ENCODE measurements at regions not wholly inside any gene's neighbourhood (a gene's known extent, or its start where the extent isn't known, plus 50 kb on each side); places are given as distances from the start of the nearest gene placed in this dataset.

DNA sequence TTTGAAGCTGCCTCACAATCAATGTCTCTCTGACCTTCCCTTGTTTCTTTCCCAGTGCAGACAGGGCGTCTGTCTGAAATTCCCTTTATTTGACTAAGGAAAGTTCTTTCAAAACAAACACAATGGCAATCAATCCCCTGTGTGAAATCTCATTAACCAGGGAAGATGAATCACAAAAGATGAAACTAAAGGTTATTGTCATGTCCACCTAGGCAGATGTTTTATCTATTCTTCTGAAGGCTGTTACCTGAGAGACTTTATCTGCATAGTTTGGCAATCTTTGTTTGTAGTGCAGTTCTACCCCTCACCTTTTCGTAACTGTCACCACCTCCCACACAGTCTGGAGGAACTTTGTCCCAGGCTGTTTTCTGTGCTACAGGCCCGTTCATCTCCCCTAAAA lies 217.5 kb upstream of the RIOK2 start:
- DNase-seq (ENCODE audit: low read depth in 2 of 2) = no peak

DNA sequence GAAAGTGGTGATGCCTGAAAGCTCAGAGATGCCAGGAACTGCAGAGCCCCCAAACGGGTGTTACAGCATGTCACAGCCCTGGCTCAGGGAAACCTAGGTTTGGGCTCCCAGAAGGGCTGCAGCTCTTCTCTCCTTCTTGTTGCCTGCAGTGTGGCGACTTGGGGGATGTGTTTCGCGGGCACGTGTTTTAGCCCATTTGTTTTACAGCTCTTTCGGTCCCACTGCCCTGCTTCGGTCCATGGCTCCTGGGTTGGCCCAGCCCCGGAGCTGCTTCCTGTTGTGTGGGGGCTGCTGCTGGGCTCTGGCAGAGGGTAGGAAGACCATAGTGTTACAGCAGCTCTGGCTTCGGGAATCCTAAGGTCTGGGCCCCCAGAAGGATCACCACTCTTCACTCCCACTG lies 222.9 kb upstream of the RIOK2 start:
- DNase-seq (ENCODE audit: low read depth in 2 of 2) = no peak

DNA sequence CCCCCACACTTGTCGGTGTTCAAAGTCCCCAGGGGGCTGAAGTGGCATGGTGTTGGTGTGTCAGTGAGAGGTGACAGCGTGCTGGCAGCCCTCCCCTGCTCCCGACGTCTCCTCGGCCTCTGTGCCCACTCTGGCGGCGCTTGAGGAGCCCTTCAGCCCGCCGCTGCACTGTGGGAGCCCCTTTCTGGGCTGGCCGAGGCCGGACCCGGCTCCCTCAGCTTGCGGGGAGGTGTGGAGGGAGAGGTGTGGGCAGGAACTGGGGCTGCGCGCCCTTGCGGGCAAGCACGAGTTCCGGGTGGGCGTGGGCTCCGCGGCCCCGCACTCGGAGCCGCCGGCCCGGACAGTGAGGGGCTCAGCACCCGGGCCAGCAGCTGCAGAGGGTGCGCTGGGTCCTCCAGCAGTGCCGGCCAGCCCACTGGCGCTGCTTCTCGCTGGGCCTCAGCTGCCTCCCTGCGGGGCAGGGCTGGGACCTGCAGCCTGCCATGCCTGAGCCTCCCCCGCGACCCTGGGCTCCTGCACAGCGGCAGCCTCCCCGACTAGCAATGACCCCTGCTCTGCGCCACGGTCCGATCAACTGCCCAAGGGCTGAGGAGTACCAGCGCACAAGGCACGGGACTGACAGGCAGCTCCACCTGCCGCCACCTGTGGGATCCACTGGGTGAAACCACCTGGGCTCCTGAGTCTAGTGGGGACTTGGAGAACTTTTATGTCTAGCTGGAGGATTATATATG lies 224.1 kb upstream of the RIOK2 start:
- DNase-seq (ENCODE audit: low read depth in 2 of 2) = no peak

DNA sequence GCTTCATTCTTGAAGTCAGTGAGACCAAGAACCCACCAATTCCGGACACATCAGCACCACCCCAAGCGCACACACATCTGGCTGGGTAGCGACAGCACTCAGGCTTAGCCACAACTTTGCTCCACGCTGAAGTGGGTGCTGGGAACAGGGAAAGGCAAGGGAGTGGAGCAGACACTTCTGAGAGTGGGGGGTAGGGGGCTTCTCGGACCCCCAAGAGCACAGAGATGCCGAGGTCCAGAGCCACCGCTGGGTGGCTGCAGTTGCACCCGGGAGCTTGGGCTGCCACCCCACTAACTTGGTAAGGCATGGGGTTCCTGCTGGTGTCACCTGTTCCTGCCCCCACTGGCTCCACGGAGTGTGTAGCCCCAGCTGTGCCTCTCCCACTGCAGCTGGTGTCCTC lies 225.3 kb upstream of the RIOK2 start:
- DNase-seq (ENCODE audit: low read depth in 2 of 2) = no peak

DNA sequence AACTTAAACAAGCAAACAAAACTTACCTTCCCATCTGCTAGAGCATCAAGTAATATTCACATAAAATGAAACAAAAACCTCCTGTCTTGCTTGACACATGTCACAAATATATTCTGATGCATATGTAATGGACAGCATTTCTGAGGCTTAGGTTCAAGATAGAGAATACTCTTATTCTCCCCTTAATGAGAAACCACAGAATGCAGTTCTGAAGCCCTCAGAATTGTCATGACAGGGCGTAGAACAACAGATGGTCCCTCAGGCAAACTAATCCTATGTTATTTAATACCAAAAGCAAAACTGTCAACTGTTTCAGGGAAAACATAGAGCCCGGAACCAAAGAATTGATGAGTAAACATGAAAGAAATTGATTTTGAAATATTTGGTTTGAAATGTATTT lies 229.9 kb upstream of the RIOK2 start:
- no peak for DNase-seq (ENCODE audit: low read depth in 2 of 2)

DNA sequence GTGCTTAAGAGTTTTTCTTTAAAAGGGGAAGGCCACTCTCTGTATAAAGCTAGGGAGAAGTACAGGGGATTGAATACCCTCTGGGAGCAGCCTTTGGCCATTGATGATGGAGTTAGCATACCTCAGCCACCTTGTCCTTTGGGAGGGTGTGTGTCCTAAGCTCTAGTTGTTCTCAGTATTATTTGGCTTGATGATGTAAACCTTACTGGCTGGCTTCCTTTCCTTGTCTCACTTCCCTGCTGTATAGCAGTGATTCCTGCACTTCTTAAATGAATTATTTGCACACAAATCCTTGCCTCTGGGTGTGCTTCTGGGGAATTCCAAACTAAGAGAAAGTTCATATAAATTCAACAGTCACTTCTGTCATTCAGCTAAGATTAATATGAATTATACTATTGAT lies 234.9 kb upstream of the RIOK2 start:
- no peak for DNase-seq (ENCODE audit: low read depth in 2 of 2)

DNA sequence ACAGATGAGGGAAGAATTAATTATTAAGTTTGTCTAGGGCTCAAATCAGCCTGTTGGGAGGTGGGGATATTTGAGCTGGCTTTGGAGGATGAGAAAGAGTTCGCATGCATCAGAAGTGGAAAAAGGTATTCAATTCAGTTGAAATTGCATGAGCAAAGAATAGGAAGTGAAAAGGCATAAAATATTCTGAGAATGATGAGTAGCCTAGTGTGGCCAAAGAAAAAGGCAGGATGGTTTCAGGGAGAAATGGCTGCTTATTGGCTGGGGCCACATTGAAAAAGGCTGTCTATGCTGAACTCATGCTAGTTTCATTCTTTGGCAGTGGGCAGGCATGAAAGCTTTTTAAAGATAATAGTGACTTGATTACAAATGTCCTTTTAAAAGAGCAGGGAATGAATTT lies 235.4 kb upstream of the RIOK2 start:
- no peak for DNase-seq (ENCODE audit: low read depth in 2 of 2)

DNA sequence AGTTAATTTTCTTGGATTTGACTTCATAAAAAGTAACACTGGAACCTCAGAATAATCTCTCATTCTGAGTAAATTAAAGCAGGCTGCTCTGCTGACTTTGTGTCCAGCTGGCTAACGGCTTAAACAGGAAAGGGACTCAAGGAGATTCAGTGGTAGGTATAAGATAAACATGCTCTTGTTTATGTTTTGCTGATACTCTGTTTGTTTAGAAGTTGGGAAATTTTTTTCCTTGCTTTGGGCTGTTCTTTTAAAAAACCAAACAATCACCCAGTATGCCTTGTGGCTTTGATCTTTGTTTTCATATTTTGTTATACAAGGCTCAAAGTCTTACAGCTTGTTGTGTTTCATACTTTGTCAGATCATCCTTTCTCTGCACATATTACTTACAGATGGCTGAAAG lies 237.6 kb upstream of the RIOK2 start:
- no peak for DNase-seq (ENCODE audit: low read depth in 2 of 2)

DNA sequence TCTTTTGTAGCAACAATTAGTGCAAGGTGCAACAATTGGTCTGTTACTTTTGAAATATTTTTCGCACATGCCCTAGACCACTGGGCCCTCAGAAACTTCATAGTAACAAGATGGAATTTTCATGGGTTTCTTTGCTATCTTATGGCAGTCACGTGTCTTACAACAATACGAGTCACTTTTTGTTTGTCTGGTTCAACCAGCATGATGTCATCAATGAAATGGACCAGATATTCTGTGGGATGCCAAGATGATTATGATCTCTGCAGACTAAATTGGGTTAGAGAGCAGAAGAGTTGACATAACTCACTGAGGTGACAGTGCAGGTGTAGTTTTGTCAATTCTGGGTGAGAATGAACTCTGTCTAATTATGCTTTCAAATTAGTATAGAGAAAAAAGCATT lies 239.6 kb upstream of the RIOK2 start:
- no peak for DNase-seq (ENCODE audit: low read depth in 2 of 2)

DNA sequence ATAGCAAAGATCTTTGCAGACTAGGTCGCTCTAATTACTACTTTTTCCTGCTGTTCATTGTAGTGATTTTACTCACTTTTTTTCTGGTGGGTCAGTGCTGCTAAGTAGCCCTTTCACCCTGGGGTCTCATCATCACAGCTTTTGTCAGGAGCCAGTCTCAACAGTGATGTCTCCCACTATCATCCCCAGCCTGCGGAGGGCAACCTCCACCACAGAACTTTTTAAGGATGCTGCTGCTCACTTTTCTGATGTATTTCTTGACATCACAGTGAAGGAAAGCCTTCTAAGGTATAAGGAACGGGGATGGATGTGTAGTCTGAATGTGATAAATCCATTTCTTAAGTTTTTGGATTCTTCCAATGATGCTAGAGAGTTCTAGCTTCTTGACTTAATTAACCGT lies 242.5 kb upstream of the RIOK2 start:
- no peak for DNase-seq (ENCODE audit: low read depth in 2 of 2)

DNA sequence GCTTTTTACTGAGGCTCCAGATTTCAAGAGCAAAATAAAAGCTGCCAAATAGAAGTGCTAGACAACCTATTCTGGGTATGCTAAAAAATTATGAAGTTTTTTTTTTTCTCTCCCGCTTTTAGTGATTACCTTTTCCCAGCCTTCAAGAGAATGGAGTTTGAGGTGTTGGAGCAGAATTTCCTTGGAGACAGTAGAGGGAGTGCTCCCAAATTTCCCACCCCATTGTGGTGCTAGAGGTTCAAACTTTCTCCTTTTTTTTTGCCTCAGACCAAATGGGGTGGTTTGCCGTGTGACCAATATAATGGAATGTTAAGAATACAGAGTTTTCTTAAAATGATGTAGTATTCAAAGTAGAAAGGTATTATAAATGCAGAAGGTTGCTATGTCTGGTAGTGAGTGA lies 244.2 kb upstream of the RIOK2 start:
- DNase-seq (ENCODE audit: low read depth in 2 of 2) = no peak

DNA sequence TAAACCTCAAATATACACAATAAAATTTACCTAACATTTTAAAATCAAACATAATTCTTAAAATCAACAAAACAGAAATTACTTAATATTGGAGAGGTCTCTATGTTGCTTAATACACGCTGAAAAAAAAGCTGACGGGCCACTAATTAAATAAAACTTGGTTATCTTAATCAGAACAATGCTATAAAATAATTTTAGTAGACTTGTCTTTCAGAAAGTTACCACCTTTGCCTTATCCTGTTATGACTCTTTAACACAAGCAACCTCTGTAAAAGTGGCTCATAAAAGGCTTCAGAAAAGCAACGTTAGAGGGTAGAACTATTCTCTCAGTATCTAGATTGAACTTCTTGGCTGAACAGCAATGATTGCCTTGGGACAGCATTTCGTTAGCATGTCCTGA lies 251.0 kb upstream of the RIOK2 start:
- no peak for DNase-seq (ENCODE audit: low read depth in 2 of 2)

DNA sequence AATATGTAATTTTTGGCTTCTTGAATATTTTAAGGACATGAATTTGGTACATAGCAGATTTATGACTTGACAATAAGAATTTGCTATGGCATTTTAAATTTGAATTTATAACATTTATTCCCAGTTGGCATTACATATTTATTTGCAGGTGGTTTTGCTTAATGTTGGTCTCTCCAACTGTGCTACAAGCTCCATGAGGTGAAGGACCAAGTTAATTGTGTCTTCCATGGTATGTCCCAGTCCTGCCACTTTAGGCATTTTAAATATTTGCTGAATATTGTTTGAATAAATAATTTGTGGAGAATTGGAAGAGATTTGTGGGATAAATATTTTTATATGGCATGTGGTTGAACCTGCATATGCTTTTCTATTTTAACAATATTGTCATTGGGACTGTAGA lies 253.4 kb upstream of the RIOK2 start:
- no peak for DNase-seq (ENCODE audit: low read depth in 2 of 2)

DNA sequence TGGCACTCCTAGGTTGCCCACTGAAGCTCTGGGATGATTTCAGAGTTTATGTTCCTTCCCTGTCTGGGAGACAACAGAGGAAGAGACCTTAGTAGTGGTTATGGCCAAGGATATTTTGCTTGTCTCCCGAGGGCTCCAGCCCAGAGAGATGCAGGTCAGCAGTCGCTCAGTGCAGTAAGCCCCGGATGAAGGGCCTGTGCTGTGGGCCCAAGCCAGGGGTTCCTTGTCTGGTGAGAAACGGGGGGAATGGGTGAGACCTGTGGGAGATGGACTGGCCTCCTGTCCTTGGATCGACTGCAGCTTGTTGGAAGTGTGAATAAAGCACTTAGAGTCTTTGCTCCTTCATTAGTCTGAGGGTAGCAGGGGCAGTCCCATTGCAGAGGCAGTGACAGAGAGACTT lies 260.7 kb upstream of the RIOK2 start:
- no peak for DNase-seq (ENCODE audit: low read depth in 2 of 2)

DNA sequence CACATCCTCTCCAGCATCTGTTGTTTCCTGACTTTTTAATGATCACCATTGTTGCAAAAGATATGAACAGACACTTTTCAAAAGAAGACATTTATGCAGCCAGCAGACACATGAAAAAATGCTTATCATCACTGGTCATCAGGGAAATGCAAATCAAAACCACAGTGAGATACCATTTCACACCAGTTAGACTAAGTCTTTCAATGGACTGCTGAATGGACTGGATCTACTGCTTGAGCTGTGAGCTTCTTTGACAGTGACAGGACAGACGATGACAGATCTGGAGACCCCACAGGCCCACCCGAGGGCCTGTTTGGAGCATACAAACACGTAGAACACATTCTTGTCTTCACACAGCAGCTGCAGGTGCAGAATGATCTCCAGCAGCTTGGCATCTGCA lies 266.1 kb upstream of the RIOK2 start:
- no peak for DNase-seq (ENCODE audit: low read depth in 2 of 2)

DNA sequence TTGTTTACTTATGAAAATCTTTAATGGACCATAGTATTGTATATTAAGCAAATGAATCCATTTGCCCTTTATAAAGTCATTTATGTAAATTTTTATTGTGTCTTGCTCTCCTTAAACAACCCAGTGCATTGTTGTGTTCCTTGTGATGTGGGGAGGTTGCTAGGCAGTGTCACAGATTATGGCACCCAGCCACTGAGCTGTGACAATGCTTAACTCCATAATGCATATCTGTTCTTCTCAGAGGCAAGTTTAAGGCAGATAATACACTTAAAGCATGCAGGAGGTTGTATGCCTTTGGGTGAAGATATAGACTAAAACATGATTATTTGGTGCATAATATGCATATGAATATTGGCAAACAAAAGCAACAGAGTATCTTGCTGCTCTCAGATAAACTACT lies 269.6 kb upstream of the RIOK2 start:
- no peak for DNase-seq (ENCODE audit: low read depth in 2 of 2)

DNA sequence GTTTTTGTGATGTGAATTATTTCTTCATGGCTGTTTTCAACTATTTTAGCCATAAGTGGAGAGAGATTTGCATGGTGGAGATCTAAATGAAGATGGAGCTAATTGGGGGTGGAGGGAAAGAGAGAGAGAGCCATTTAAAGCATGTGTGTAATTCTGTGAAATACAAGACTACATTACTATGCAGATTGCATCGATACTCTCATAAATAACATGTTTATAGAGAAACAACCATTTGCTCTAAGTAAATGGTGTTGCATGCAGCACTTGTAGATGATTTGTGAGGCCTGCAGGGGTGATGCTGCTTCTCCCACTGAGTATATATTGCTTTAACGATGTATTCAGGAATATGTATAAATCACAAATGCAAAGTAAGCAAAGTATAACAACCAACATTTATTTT lies 270.2 kb upstream of the RIOK2 start:
- DNase-seq (ENCODE audit: low read depth in 2 of 2) = no peak

DNA sequence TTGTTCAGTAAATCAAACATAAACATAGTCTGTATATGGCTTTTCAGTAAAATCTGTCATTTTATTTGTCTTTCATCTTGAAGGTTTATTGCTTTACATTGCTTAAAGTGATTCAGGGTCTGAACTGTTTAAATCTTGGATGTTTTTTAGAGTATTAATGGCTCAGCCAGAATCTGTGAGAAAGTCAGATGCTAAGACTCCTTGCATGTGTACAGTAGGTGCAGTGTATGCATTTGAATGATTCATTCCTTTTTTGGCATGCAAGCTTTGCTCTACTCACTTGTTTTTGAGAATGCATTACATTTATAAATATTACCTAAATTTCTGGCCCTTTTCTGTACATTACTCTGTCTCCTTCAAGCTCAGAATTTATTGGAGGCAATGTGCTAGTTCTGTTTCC lies 271.0 kb upstream of the RIOK2 start:
- no peak for DNase-seq (ENCODE audit: low read depth in 2 of 2)

DNA sequence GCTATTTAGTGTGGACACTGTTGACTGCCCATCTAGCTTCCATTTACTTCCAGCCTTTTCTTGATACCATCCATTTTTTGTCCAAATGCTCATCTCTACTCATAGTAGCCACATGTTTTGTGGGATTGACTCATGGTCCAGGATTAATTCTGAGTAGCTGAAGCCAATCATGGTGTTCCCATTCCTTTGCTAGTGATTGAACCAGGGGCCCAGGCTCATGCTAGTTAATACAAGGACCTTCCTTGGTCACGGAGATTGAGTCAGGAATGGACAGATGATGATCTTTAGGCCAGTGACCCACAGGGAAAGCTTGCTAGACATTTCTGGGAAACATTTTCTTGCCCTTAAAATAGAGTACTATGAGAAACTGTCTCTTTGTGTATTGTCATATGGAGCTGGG lies 272.9 kb upstream of the RIOK2 start:
- DNase-seq (ENCODE audit: low read depth in 2 of 2) = no peak

DNA sequence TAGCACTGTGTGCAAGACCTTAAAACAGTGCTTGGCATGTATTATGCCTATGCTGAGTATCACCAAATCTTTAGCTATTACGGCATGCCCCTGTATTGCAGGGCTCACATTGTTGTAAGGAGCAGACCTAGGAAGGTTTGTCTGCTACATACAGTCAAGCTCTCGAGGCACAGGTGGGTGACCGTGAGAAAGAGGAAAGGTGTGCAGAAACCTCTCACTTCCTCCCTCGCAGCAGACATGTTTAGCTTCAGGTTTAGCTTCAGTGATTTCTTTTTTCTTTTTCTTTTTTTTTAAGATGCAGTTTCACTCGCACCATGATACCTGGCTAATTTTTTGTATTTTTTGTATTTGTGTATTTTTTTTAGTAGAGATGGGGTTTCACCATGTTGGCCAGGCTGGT lies 275.8 kb upstream of the RIOK2 start:
- DNase-seq (ENCODE audit: low read depth in 2 of 2) = no peak

DNA sequence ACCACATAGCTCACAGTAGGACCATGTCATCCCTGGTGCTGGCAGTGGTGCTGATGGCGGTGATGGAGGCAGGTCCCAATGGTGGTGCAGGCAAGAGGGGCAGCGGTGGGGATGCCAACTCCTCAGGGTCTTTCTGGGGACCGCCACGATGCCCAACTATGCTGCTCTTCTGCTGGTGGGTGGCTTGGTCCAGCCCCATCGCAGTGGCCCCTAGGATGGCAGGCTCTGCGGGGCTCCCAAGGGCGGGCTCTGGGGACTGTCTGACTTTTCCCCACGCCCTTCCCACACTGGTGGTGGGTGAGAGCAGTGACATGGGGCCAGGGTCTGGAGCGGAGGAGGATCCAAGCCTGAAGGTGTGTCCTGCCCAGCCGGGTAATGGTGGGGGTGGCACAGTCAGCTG lies 288.9 kb upstream of the RIOK2 start:
- no peak for DNase-seq (ENCODE audit: low read depth in 2 of 2)

DNA sequence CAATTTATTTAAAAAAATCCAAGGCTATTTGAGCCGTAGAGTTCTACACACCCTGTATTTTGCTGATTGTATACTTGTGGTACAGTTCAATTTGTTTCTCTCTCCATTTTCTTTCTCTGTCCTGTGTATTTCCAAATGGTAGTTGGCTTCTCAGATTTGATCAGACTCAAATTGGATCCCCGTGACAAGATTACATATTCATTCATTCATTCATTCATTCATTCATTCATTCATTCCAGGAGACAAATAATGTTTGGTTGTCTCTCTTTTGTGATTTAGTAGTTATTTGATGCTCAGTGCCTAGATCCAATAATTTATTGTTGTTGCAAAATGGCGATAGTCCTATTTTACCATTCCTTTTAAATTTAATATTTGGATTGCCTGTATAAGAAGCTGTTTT lies 292.8 kb upstream of the RIOK2 start:
- DNase-seq (ENCODE audit: low read depth in 2 of 2) = no peak

DNA sequence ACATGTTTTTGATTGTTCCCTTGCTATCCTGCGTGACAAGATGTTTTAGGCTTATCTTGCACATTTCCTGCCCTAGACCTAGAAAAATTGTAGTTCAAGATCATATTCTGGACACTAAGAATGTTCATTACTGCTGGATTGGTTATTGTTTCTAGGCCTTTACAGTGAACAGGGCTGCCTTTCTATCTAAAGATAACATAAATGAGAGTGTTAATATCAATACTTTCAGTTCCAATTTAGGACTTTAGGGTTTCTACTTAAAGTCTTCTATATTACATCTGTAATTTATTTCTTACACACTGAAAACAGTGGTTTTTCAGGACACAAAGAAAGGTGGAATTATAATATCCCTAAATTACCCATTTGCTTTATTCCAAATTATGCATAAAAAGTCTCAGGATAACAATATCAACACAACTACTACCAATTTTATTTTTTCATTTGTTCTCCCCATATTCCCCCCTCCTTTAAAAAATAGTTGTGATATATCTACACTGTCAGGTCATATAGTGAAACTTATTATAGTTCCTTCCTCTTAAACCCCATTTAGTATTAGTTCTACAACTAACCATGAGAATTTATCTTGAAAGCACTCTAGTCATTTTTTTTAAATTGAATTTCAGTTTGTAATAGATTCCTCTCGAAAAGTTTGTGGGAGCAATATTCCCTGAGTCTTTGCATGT lies 293.9 kb upstream of the RIOK2 start:
- DNase-seq (ENCODE audit: low read depth in 2 of 2) = no peak

DNA sequence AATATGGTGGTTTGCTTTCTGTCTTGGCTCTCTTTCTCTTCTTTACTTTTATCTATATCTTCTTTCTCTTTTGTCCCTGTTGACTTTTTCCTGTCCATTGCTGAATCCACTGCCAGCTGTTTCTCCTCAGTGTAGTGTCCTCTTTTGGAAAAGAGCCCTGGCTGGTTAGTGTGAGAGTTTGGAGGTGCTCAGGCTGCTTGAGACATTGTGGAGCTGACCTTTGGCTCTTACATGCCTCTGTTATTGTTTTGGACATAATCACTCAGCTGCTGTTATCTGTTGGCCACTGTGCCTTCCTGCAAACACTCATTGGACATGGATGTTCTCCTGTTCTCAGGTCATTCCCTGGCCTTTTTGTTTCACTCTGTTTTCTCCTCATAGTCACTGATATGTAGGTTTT lies 295.4 kb upstream of the RIOK2 start:
- DNase-seq (ENCODE audit: low read depth in 2 of 2) = no peak

Measured in stimulated activated CD8-positive, alpha-beta memory T cell treated with anti-CD3 and anti-CD28 coated beads, Interleukin-2, amount 100 ng/mL, for 48 hours (primary cell).